GM12873 (cell line): ENCODE measurements at regions not wholly inside any gene's neighbourhood (a gene's known extent, or its start where the extent isn't known, plus 50 kb on each side); places are given as distances from the start of the nearest gene placed in this dataset.

Source experiments
- TF ChIP-seq, protein P1 (sequence below): IDR thresholded peaks from 2 replicates; pipeline ENCODE4 v1.5.1; 2012; ENCODE audit warnings: low read depth, mild to moderate bottlenecking, moderate library complexity, low read length, control low read depth; ENCODE audit not compliant: insufficient read depth; ENCODE audit errors: missing control alignments

DNA sequence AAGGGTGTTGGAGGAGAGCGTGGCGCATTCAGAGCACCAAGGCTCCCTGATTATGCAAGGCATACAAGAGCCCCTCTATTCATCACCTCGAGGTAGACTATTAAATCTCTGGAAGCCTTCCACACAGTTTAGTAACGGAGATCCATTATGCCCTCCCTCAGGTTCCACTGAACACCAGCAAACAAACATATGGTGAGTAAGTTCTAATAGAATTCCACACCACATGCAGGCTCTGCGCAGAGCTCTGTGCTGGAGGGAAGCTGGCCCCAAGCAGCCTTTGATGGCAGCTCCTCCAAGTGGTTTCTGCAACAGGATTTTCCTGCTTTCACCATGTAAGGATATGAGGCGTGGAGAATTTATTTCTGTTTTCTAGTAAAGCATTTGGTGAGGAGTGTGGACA lies 238.6 kb downstream of the C1D start:
- TF ChIP-seq, protein P1, sequence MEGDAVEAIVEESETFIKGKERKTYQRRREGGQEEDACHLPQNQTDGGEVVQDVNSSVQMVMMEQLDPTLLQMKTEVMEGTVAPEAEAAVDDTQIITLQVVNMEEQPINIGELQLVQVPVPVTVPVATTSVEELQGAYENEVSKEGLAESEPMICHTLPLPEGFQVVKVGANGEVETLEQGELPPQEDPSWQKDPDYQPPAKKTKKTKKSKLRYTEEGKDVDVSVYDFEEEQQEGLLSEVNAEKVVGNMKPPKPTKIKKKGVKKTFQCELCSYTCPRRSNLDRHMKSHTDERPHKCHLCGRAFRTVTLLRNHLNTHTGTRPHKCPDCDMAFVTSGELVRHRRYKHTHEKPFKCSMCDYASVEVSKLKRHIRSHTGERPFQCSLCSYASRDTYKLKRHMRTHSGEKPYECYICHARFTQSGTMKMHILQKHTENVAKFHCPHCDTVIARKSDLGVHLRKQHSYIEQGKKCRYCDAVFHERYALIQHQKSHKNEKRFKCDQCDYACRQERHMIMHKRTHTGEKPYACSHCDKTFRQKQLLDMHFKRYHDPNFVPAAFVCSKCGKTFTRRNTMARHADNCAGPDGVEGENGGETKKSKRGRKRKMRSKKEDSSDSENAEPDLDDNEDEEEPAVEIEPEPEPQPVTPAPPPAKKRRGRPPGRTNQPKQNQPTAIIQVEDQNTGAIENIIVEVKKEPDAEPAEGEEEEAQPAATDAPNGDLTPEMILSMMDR = no peak

DNA sequence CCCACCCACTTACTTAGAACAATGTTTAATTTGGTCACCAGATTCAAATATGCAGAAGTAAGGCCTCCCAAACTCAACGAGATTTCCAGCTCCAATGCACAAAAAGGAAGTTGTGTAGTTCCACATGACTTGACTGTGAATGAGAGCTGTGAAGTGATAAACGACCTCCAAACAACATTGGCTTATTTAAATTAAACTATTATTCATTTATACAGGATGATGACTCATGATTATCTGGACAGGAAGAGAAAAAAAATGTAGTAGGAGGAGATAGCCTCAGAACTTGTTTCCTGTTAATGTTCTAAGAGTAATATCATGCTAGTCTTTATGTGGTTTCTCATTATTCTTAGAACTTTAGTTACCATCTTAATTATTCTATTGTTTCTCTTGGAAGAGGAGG lies 237.3 kb downstream of the C1D start:
- TF ChIP-seq, protein P1 = no peak

DNA sequence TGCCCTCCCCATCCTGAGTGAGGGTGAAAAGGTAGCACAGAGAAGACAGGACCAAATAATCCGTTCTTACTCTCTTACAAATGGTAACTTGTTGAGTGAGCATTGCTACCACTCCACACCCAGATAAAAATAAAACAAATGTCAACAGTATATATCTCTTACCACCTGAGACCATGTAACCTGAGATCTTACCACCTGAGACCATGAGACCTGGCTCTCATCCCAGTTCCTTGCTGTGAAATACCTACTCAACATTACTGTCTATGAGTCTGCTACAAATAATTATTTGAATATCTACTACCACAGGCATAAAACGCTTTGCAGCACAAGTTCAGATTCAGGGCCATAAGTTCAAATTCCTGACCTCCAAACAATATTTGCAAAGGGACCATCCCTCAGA lies 234.7 kb downstream of the C1D start:
- TF ChIP-seq, protein P1 = no peak

DNA sequence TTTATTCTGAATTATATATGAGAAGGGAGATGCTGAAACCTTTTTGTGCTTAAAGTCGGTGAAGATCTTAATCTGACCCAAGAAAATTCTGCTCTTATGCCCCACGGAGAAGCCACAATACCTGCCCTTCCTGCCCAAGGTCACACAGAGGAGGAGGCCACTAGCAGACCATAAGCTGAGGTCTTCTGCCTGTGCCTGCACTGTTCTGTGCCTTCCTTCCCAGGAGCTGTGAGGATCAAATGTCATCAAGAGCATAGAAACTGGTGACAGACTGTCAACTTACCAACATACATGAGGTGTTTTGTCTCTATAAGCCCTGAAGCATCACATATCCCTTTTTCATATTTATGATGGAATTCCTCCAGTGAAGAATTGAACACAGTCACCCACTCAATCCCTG lies 233.3 kb downstream of the C1D start:
- TF ChIP-seq, protein P1 = no peak

DNA sequence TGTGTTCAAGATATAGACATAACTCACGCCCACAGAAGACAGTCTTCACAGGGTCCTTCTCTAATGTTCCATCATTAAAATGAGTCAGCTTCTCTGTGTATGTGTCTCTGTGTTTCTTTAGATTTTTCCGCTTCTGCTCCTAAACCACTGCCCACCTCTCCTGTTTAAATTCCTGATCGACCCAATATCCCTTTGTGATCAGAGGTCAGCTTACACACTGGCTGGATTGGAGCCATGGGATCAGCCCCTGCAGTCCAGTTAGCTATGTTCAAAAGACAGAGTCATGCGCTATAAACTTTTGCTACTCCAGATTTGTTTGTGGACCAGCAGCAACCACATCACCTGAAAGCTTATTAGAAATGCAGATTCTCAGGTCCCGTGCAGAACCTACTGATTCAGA lies 229.2 kb downstream of the C1D start:
- TF ChIP-seq, protein P1 = no peak

DNA sequence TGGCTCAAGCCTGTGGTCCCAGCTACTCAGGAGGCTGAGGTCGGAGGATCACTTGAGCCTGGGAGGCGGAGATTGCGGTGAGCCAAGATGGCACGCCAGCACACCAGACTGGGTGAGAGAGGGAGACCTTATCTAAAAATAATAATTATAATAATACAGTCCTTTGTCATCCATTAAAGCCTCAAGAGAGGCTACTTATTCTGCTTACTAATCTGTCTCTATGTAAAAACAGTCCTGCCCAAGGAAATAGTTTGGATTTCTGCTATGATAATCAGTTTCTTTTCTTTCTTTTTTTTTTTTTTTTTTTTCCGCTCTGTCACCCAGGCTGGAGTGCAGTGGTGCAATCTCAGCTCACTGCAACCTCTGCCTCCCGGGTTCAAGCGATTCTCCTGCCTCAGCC lies 228.3 kb downstream of the C1D start:
- TF ChIP-seq, protein P1 = no peak

DNA sequence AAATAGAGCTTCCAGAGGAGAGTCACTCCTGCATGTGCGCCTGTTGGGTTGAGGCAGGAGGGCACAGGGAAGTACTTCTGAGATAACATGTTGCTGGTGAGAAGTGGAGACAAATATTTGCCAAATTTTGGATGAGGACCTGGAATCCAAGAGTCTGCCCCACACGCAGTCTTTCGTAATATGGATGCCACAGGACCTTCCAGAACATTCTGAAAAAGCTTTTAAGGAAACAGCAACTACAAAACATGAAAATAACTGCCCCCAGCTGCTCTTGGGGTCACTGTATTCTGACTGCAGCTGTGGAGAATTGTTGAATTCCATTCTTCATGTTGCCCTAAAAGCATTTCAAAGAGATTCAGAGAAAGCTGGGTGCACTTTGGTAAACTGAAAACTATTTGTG lies 227.5 kb downstream of the C1D start:
- TF ChIP-seq, protein P1 = no peak
